ENCODE measurements at regions not wholly inside any gene's neighbourhood (a gene's known extent, or its start where the extent isn't known, plus 50 kb on each side); places are given as distances from the start of the nearest gene placed in this dataset.
A peak's percentile ranks its signal among the peaks of the same experiment; 100 is the strongest.

- no peak for DNase-seq (ENCODE audit: low spot score)
These were observed 484.2 kb upstream of the HS3ST1 start for GRCh38 chr4:11912886-11913285.

- no peak for DNase-seq (ENCODE audit: low spot score)
These were observed 482.1 kb upstream of the HS3ST1 start for GRCh38 chr4:11910812-11911211.

GRCh38 chr4:11908712-11909111, 480.0 kb upstream of the HS3ST1 start:
- no peak for DNase-seq (ENCODE audit: low spot score)

GRCh38 chr4:11908205-11908604, 479.5 kb upstream of the HS3ST1 start:
- no peak for DNase-seq (ENCODE audit: low spot score)

DNA sequence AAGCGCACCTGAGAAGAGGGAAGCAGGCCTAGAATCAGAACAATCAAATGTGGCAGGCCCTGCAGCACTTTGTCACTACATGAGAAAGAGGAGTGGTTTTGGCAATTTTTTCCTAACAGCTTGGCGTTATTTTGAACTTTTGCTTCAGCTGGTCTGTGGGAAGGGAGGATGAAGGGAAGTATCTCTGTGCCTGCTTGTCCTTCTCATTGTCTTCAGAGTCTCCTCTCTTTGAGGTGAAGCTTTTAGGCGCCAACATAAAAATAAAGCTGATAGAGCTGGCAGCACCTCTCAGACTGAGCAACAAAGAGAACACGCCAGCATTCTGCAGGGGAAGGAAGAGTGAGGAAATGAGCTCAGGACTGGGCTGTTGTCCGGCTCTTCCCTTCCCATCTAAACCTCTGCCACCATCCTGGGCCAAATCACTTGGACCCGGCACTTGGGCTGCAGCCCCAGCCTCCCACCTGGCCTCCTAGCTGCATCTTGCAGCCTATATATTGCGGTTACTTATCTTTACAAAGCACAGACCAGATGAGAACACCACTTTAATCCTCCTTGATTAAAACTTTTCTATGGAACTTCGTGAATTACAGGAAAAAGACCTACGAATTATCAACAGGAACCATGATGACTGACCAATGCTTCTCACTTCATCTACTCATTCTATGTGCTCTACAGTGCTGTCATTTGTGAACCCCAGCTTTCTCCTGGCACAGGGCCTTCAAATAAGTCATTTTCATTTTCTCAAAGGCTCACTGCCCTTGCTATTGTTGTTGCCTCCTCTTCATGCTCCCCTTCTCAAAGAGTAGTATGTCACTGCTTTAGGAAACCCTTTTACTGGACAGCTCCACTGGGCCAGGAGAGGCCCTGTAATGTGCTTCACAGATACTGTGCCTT, 476.4 kb upstream of the HS3ST1 start:
- no peak for DNase-seq (ENCODE audit: low spot score)

- peak; percentile 69 for DNase-seq (ENCODE audit: low spot score)
These were observed 475.4 kb upstream of the HS3ST1 start for GRCh38 chr4:11904117-11904535.

GRCh38 chr4:11901089-11901488, 472.4 kb upstream of the HS3ST1 start:
- DNase-seq (ENCODE audit: low spot score), result no peak

- DNase-seq (ENCODE audit: low spot score), result no peak
These were observed 471.7 kb upstream of the HS3ST1 start for GRCh38 chr4:11900359-11900758.

DNA sequence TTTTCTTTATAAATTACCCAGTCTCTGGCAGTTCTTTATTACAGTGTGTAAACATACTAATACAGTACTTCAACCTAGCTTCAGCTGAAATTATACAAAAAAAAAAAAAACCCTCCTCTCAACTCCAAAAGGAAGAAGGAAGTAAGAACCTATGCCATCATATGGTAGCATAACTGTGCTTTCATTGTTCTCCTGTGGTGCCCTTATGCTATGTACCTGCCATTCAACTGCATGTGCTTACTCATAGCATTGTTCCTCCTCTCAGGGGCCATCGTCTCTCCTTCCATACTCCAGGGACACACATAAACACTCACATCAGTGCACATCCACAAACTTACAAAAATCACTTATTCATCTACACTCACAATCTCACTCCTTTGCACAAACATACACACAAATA, 470.1 kb upstream of the HS3ST1 start:
- DNase-seq (ENCODE audit: low spot score), result no peak

GRCh38 chr4:11895766-11896165, 467.1 kb upstream of the HS3ST1 start:
- DNase-seq (ENCODE audit: low spot score), result no peak

GRCh38 chr4:11894977-11895376, 466.3 kb upstream of the HS3ST1 start:
- DNase-seq (ENCODE audit: low spot score), result no peak

DNA sequence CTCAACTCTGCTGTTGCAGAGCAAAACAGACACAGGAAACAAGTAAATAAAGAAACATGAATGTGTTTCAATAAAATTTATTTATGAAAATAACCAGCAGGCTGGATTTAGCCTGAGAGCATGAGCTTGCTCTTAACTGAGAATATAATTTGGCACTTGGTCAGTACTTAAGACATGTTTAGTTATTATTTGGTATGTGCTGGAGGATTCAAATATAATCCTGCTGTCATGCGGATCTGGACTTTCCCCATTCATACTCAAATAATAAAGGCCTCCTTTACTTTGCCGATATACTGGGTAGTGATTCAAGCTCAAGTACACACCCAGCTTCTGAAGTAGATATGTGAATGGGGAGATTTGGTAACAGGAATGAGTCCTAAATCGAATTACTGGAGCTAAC, 465.5 kb upstream of the HS3ST1 start:
- no peak for DNase-seq (ENCODE audit: low spot score)

GRCh38 chr4:11889099-11889498, 460.4 kb upstream of the HS3ST1 start:
- DNase-seq (ENCODE audit: low spot score), result no peak

DNA sequence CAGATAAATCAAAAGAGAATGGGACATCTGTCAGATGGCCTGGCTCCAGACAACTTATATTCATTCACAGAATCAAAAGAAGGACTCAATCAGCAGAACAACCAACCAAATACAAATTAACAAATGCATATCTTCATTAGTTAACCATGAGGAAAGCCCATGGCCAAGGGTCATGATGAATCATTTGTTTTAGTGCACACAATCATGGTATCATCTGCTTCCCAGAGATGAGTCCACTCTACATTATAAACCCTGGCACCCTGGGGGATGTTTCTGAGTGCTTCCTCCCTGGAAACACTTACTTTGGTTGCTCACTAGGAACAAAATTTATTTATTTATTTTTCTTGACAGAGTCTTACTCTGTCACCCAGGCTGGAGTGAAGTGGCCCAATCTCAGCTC, 453.3 kb upstream of the HS3ST1 start:
- DNase-seq (ENCODE audit: low spot score), result no peak

DNA sequence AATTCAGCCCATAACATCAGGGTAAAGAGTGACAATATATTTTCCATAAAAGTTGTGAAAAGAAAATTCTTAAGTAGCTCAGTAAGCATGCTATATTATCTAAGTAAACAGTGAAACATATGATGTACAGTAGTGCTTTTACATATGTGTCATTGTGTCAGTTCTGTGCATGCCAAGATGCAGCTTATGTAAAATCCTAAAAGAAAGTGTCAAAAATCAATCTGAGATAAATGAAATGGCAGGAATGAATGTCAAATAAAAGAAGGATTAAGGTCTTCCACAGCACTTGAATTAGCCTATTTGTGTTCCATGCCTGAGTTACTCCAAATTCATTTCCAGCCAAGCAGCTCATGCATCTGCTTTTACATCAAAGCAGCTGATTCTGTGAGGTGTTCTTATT, 452.7 kb upstream of the HS3ST1 start:
- DNase-seq (ENCODE audit: low spot score), result no peak

DNA sequence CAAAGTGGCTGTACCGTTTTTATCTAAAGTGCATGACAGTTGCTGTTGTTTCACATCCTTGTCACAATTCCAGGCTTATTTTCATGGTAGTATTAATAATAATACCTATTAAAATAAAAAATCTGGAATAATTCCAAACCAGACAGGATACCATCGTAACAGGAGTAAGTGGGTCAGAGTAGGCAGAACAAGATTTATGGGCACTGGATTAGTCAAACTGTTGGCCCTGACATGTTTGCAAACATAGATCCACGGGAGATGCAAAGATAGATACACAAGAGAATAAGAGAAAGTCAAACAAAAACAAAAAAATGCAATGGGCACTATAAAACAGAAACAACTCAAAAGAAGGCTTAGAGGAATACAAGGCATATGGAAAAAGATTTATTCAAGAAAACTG, 449.5 kb upstream of the HS3ST1 start:
- no peak for DNase-seq (ENCODE audit: low spot score)

GRCh38 chr4:11876104-11876503, 447.4 kb upstream of the HS3ST1 start:
- no peak for DNase-seq (ENCODE audit: low spot score)

DNA sequence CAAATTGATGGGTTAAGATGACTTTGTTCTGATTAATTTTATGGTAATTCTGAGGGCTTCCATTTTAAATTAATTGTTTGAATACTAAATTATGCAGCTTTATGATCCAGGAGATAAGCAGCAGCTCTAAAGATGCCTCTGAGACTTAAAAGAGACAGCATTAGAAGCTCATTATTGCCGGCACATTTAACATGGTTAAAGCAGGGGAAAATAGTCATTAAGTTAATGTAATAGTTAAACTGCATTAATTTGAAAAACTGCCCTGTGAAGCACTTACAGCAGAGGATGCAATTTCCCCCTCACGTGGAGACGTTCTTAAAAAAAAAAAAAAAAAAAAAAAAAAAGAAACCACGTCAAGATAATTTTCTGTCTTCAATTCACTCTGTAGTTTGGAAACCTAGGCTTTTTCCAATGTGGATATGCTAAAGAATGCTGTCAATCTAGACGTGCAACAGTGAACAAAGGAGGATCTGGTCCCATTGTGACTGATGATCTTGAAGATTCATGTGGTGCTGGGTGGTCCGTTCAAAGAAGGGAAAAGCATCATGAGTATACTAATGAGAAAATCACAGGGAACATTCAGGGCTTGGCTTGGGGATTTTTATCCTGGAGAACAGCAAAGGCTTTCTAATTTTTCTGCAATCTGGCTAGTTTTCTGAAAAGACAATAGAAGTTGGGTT, 440.6 kb upstream of the HS3ST1 start:
- DNase-seq (ENCODE audit: low spot score), result no peak

DNA sequence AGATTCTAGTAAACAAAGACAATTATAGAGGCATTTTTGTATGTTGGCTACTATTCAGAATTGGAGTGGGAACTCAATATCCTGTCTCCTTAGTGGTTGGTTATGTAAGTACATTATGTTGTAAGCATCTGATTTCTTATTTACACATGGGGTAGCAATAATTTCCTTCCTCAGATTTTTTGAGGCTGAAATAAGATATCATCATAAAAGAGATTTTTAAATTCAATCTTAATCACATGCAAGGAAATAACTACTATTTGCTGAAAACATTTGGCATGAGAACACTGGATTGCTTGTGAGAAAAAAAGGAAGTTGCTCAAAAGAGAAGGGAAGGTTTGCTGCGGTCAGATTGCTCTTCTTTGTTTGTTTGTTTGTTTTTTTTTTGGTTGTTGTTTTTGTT, 437.7 kb upstream of the HS3ST1 start:
- no peak for DNase-seq (ENCODE audit: low spot score)

DNA sequence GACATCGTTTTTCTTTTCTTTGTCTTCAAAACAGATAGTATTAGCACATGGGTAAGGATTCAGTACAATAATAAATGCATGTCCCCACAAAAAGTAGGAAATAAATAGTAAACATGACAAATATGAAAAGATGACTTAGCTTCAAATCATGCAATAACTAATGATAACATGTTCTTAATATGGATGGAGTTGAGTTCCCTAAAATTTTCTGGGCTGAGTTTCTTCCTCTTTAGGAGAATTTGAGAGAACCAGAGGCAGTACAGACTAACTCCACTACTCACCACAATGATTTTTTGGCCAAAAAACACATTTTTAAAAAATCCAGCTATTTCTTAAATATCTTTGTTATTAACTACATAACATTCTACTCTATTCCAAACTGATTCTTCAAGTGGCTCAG, 432.3 kb upstream of the HS3ST1 start:
- no peak for DNase-seq (ENCODE audit: low spot score)

GRCh38 chr4:11857881-11858280, 429.2 kb upstream of the HS3ST1 start:
- no peak for DNase-seq (ENCODE audit: low spot score)

GRCh38 chr4:11847167-11847566, 418.5 kb upstream of the HS3ST1 start:
- DNase-seq (ENCODE audit: low spot score), result no peak

- DNase-seq (ENCODE audit: low spot score), result no peak
These were observed 415.2 kb upstream of the HS3ST1 start for GRCh38 chr4:11843927-11844326.

DNA sequence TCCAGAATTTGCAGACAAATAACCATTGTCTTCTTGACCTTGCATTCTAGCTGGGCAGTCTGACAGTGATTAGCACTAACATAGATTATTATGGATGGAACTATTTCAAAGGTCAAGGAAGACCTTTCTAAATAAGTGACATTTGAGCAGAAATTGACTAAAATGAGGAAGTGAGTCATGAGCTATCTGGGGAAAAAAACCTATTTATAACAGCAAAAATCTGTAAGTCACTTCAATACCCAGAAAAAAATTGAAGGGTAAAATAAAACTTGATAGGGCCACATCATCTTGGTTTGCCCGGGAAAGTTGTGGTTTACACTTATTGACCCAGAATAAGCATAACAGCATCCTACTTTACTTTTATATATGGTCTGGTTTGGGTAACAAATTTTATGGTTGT, 414.6 kb upstream of the HS3ST1 start:
- DNase-seq (ENCODE audit: low spot score), result no peak

Measured in pons (tissue), 1 donor.